CD4-positive, alpha-beta T cell (primary cell): ENCODE measurements at regions not wholly inside any gene's neighbourhood (a gene's known extent, or its start where the extent isn't known, plus 50 kb on each side); places are given as distances from the start of the nearest gene placed in this dataset.

Experiments used
- ATAC-seq: fragments of 200-7000 bp; cut with Tn5 transposase; one replicate; pipeline ENCODE4 v1.10.0; 2022; ENCODE audit warnings: mild to moderate bottlenecking; ENCODE audit not compliant: poor library complexity
- CTCF ChIA-PET: fragments of 350-600 bp; sonication (Branson Sonifier 250); formaldehyde crosslinking; loops from one replicate; lab custom pipeline; 2021; ENCODE audit warnings: antibody characterized with exemption, inconsistent platforms; lab: Charles Lee
- POLR2A ChIA-PET: fragments of 350-600 bp; sonication (Branson Sonifier 250); formaldehyde crosslinking; loops from one replicate; lab custom pipeline; 2021; ENCODE audit warnings: antibody characterized with exemption, inconsistent platforms; lab: Charles Lee
- DNase-seq, 14 experiments: peaks; one replicate each; pipeline ENCODE4 v3.0.0-alpha.2; 2013 to 2020; ENCODE audit warnings: mixed read lengths in 2 of 14
- H3K27ac ChIP-seq, 2 donors: one replicate each; pipeline versions ENCODE4 v1.5.1 to v1.7.0; 2013; ENCODE audit warnings: low read length in 2 of 2, low read depth in 1 of 2, mild to moderate bottlenecking in 1 of 2
- H3K27me3 ChIP-seq, 2 experiments: 1 replicate in 1 of 2; 2 replicates in 1 of 2; pipeline versions ENCODE4 v1.6.1 to v1.7.0; 2013; ENCODE audit warnings: low read length in 2 of 2, control low read depth in 1 of 2, mild to moderate bottlenecking in 1 of 2, moderate library complexity in 1 of 2; ENCODE audit not compliant: insufficient read depth in 2 of 2, control insufficient read depth in 1 of 2
- H3K36me3 ChIP-seq: one replicate; pipeline ENCODE4 v1.6.1; 2013; ENCODE audit warnings: low read length, control low read depth; ENCODE audit not compliant: insufficient read depth
- H3K4me1 ChIP-seq: one replicate; pipeline ENCODE4 v1.6.1; 2013; ENCODE audit warnings: low read length, control low read depth; ENCODE audit not compliant: insufficient read depth
- H3K4me3 ChIP-seq: one replicate; pipeline ENCODE4 v1.5.1; 2013; ENCODE audit warnings: mild to moderate bottlenecking, low read length, moderate library complexity
- H3K9me3 ChIP-seq, 2 experiments: 1 replicate in 1 of 2; 2 replicates in 1 of 2; pipeline versions ENCODE4 v1.6.1 to v1.7.0; 2013; ENCODE audit warnings: low read length in 2 of 2, mild to moderate bottlenecking in 2 of 2, control low read depth in 1 of 2, moderate library complexity in 1 of 2; ENCODE audit not compliant: control insufficient read depth in 1 of 2, insufficient read depth in 1 of 2
- H3K27ac Mint-ChIP-seq: one replicate; pipeline ENCODE4 v1.8.0; 2020; ENCODE audit warnings: mixed read lengths
- H3K27me3 Mint-ChIP-seq: one replicate; pipeline ENCODE4 v1.8.0; 2021; ENCODE audit warnings: mixed read lengths
- H3K36me3 Mint-ChIP-seq: one replicate; pipeline ENCODE4 v1.8.0; 2021; ENCODE audit warnings: low read depth, mixed read lengths
- H3K4me1 Mint-ChIP-seq: one replicate; pipeline ENCODE4 v1.8.0; 2021; ENCODE audit warnings: low read depth, mixed read lengths
- H3K4me3 Mint-ChIP-seq: one replicate; pipeline ENCODE4 v1.8.0; 2020; ENCODE audit warnings: mild to moderate bottlenecking, mixed read lengths
- H3K9me3 Mint-ChIP-seq: one replicate; pipeline ENCODE4 v1.8.0; 2020; ENCODE audit warnings: mixed read lengths
- CTCF ChIP-seq: fragments of 200-600 bp; IDR thresholded peaks from one replicate; pipeline ENCODE4 v1.8.0; 2022; ENCODE audit warnings: antibody characterized with exemption, mild to moderate bottlenecking
- intact Hi-C, 2 experiments: fragments of 100-400 bp; cut with DNase I in 1 of 2; cut with micrococcal nuclease in 1 of 2; formaldehyde crosslinking; loops; one replicate each; pipeline versions ENCODE4 v1.15.1 to v1.9.0; 2023 to 2025; cut with DNase I, micrococcal nuclease

GRCh38 chr1:238029126-238029525 lies 138.4 kb upstream of the ZP4 start:
- Mint-ChIP-seq H3K4me1 (no peaks in the 10 kb centered on the region), H3K36me3 (no peaks in the 10 kb centered on the region), H3K9me3 (peaks cover 8% of the 10 kb centered on the region), H3K27me3 (no peaks in the 10 kb centered on the region), H3K27ac (no peak overlapping the region), H3K4me3 (no peak overlapping the region)
- ATAC-seq (no peak), DNase-seq (no peak)
- no peaks in the 10 kb centered on the region for H3K4me1 ChIP-seq
- intact Hi-C loops, result no loop called here
- no peak overlapping the region for H3K27ac ChIP-seq
- H3K36me3 ChIP-seq, result no peaks in the 10 kb centered on the region
- peaks cover 0 to 2% of the 10 kb centered on the region in 2 experiments for H3K9me3 ChIP-seq
- ChIA-PET POLR2A (no interaction called here), CTCF (no interaction called here)
- no peaks in the 10 kb centered on the region for H3K27me3 ChIP-seq
- no peak for TF ChIP-seq CTCF
- no peak overlapping the region for H3K4me3 ChIP-seq

- no peaks in the 10 kb centered on the region for H3K9me3 ChIP-seq
- POLR2A ChIA-PET, result no interaction called here
- no peaks in the 10 kb centered on the region for H3K4me1 ChIP-seq
- no peaks in the 10 kb centered on the region for H3K36me3 ChIP-seq
- H3K4me3 ChIP-seq, result no peak overlapping the region
- Mint-ChIP-seq H3K4me1 (no peaks in the 10 kb centered on the region), H3K36me3 (no peaks in the 10 kb centered on the region), H3K27me3 (no peaks in the 10 kb centered on the region), H3K27ac (no peak overlapping the region), H3K9me3 (peaks cover 8% of the 10 kb centered on the region), H3K4me3 (no peak overlapping the region)
- H3K27me3 ChIP-seq, result no peaks in the 10 kb centered on the region
- ATAC-seq, result no peak
- no peak for DNase-seq
- CTCF ChIA-PET, result no interaction called here
- H3K27ac ChIP-seq, result no peak overlapping the region
- no peak for TF ChIP-seq CTCF
- intact Hi-C loops, result no loop called here
Measured at GRCh38 chr1:238027366-238027765, 136.6 kb upstream of the ZP4 start.

- no peaks in the 10 kb centered on the region for H3K27me3 Mint-ChIP-seq
- Histone ChIP-seq H3K27me3 (no peaks in the 10 kb centered on the region), H3K4me3 (no peak overlapping the region), H3K9me3 (no peaks in the 10 kb centered on the region), H3K36me3 (no peaks in the 10 kb centered on the region), H3K27ac (no peak overlapping the region), H3K4me1 (no peaks in the 10 kb centered on the region)
- no peak overlapping the region for H3K4me3 Mint-ChIP-seq
- TF ChIP-seq CTCF, result no peak
- ChIA-PET POLR2A (no interaction called here), CTCF (no interaction called here)
- H3K36me3 Mint-ChIP-seq, result no peaks in the 10 kb centered on the region
- no peak for ATAC-seq
- no peaks in the 10 kb centered on the region for H3K4me1 Mint-ChIP-seq
- no peak for DNase-seq
- H3K9me3 Mint-ChIP-seq, result peaks cover 3% of the 10 kb centered on the region
- intact Hi-C loops, result no loop called here
- H3K27ac Mint-ChIP-seq, result no peak overlapping the region
Measured at GRCh38 chr1:238023137-238023536, 132.4 kb upstream of the ZP4 start.
